K562 (cell line): ENCODE measurements at regions not wholly inside any gene's neighbourhood (a gene's known extent, or its start where the extent isn't known, plus 50 kb on each side); places are given as distances from the start of the nearest gene placed in this dataset.

Experiments
- CHD1 ChIP-seq: fragments of 200-600 bp; sonication (generic); IDR thresholded peaks from one replicate; pipeline ENCODE4 v1.6.1; 2012; ENCODE audit warnings: mild to moderate bottlenecking, moderate library complexity, low read length, inconsistent platforms
- TAF1 ChIP-seq: IDR thresholded peaks from 2 replicates; pipeline ENCODE4 v1.6.1; 2011; ENCODE audit warnings: mild to moderate bottlenecking, low read length, moderate library complexity; ENCODE audit not compliant: insufficient read depth, control insufficient read depth, severe bottlenecking; ENCODE audit errors: extremely low read depth

DNA sequence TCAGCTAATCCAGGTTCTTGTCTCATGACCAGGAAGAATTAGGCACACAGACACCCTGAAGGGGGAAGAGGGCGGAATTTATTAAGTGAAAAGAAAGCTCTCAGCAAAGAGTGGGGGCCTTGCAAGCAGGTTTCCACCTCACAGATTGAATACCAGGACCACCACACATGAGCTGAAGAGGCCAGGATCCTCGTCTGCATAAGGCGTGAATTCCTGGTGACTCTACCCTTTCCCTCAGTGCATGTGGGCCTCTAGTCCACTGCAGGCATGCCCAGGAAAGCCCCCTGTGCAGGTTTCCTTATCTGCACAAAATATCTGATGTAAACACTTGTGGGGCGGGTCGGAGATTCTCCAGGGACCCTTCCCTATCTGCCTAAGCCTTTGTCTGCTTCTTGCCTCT, 782.1 kb upstream of the LRRN3 start:
- TF ChIP-seq CHD1, result no peak
- TF ChIP-seq TAF1, result no peak
